ENCODE measurements at regions not wholly inside any gene's neighbourhood (a gene's known extent, or its start where the extent isn't known, plus 50 kb on each side); places are given as distances from the start of the nearest gene placed in this dataset.

- TF ChIP-seq CTCF (IDR thresholded peaks at IDR 0.05; ENCODE audit: low read depth, low read length), result no peak
- TF ChIP-seq EZH2phosphoT487 (IDR thresholded peaks at IDR 0.05; ENCODE audit: low read depth), result no peak
Measured at GRCh38 chr13:76637641-76638141, 248.5 kb downstream of the KCTD12 start.
